Neutrophil (primary cell): ENCODE measurements at regions not wholly inside any gene's neighbourhood (a gene's known extent, or its start where the extent isn't known, plus 50 kb on each side); places are given as distances from the start of the nearest gene placed in this dataset.

ENCODE experiments used
- H3K27ac ChIP-seq: fragments of 200-600 bp; sonication (generic); 2 replicates; pipeline ENCODE4 v1.5.1; 2016; ENCODE audit warnings: mild to moderate bottlenecking, moderate library complexity
- H3K27me3 ChIP-seq: fragments of 200-600 bp; sonication (generic); 2 replicates; pipeline ENCODE4 v1.6.0; 2016; ENCODE audit warnings: mild to moderate bottlenecking
- H3K36me3 ChIP-seq: fragments of 200-600 bp; sonication (generic); 2 replicates; pipeline ENCODE4 v1.5.1; 2017
- H3K4me1 ChIP-seq, 2 experiments: fragments of 200-600 bp in 1 of 2; sonication (generic) in 1 of 2; 1 replicate in 1 of 2; 2 replicates in 1 of 2; pipeline versions ENCODE4 v1.5.1 to v1.6.1; 2013 to 2016; ENCODE audit warnings: low read depth in 1 of 2, low read length in 1 of 2, mild to moderate bottlenecking in 1 of 2, moderate library complexity in 1 of 2; ENCODE audit not compliant: control insufficient read depth in 1 of 2, insufficient read depth in 1 of 2
- H3K4me3 ChIP-seq, 2 experiments: fragments of 200-600 bp in 1 of 2; sonication (generic) in 1 of 2; 1 replicate in 1 of 2; 2 replicates in 1 of 2; pipeline ENCODE4 v1.5.1; 2013 to 2016; ENCODE audit warnings: low read depth in 1 of 2, low read length in 1 of 2, mild to moderate bottlenecking in 1 of 2, moderate library complexity in 1 of 2
- H3K9me3 ChIP-seq: fragments of 200-600 bp; sonication (generic); 2 replicates; pipeline ENCODE4 v1.5.1; 2016
- CTCF ChIP-seq: fragments of 200-600 bp; sonication (generic); IDR thresholded peaks from 2 replicates; pipeline ENCODE4 v1.5.1; 2016; ENCODE audit warnings: antibody characterized with exemption

- Histone ChIP-seq H3K27ac (no peak overlapping the region), H3K4me3 (no peak overlapping the region), H3K4me1 (no peaks in the 10 kb centered on the region), H3K27me3 (no peaks in the 10 kb centered on the region), H3K36me3 (no peaks in the 10 kb centered on the region), H3K9me3 (no peaks in the 10 kb centered on the region)
- no peak for TF ChIP-seq CTCF
These were observed 107.7 kb upstream of the GGTLC1 start for GRCh38 chr20:24096264-24096663.

- H3K36me3 ChIP-seq = no peaks in the 10 kb centered on the region
- no peak overlapping the region for H3K4me3 ChIP-seq
- no peak for TF ChIP-seq CTCF
- H3K27me3 ChIP-seq = no peaks in the 10 kb centered on the region
- no peaks in the 10 kb centered on the region for H3K9me3 ChIP-seq
- H3K27ac ChIP-seq = no peak overlapping the region
- no peaks in the 10 kb centered on the region for H3K4me1 ChIP-seq
These were observed 107.2 kb upstream of the GGTLC1 start for GRCh38 chr20:24095756-24096155.

GRCh38 chr20:24095303-24095702 lies 106.7 kb upstream of the GGTLC1 start:
- no peak overlapping the region for H3K27ac ChIP-seq
- no peaks in the 10 kb centered on the region for H3K36me3 ChIP-seq
- TF ChIP-seq CTCF = no peak
- H3K27me3 ChIP-seq = no peaks in the 10 kb centered on the region
- no peaks in the 10 kb centered on the region for H3K4me1 ChIP-seq
- H3K4me3 ChIP-seq = no peak overlapping the region
- H3K9me3 ChIP-seq = no peaks in the 10 kb centered on the region

GRCh38 chr20:24089576-24089975 lies 101.0 kb upstream of the GGTLC1 start:
- Histone ChIP-seq H3K9me3 (no peaks in the 10 kb centered on the region), H3K27ac (no peak overlapping the region), H3K36me3 (no peaks in the 10 kb centered on the region), H3K4me1 (no peaks in the 10 kb centered on the region), H3K27me3 (no peaks in the 10 kb centered on the region), H3K4me3 (no peak overlapping the region)
- no peak for TF ChIP-seq CTCF

- no peak for TF ChIP-seq CTCF
- Histone ChIP-seq H3K4me3 (no peak overlapping the region), H3K4me1 (no peaks in the 10 kb centered on the region), H3K27me3 (no peaks in the 10 kb centered on the region), H3K36me3 (no peaks in the 10 kb centered on the region), H3K27ac (no peak overlapping the region), H3K9me3 (no peaks in the 10 kb centered on the region)
These were observed 97.5 kb upstream of the GGTLC1 start for GRCh38 chr20:24086121-24086520.

GRCh38 chr20:24084281-24084680 lies 95.7 kb upstream of the GGTLC1 start:
- no peaks in the 10 kb centered on the region for H3K9me3 ChIP-seq
- TF ChIP-seq CTCF = no peak
- no peak overlapping the region for H3K4me3 ChIP-seq
- no peaks in the 10 kb centered on the region for H3K27me3 ChIP-seq
- no peak overlapping the region for H3K27ac ChIP-seq
- H3K36me3 ChIP-seq = no peaks in the 10 kb centered on the region
- H3K4me1 ChIP-seq = no peaks in the 10 kb centered on the region
